Stimulated activated naive CD8-positive, alpha-beta T cell treated with anti-CD3 and anti-CD28 coated beads, Interleukin-15, Interleukin-2, amounts not matched to agents 100 ng/mL and 50 ng/mL, for 24 hours (primary cell): ENCODE measurements at regions not wholly inside any gene's neighbourhood (a gene's known extent, or its start where the extent isn't known, plus 50 kb on each side); places are given as distances from the start of the nearest gene placed in this dataset.

ENCODE experiments used
- H3K27ac Mint-ChIP-seq: one replicate; pipeline ENCODE4 v1.8.0; 2021; ENCODE audit warnings: mild to moderate bottlenecking, mixed read lengths
- H3K27me3 Mint-ChIP-seq: one replicate; pipeline ENCODE4 v1.8.0; 2021; ENCODE audit warnings: mixed read lengths
- H3K36me3 Mint-ChIP-seq: one replicate; pipeline ENCODE4 v1.8.0; 2021; ENCODE audit warnings: low read depth, mixed read lengths
- H3K4me1 Mint-ChIP-seq: one replicate; pipeline ENCODE4 v1.8.0; 2021; ENCODE audit warnings: low read depth, mixed read lengths
- H3K4me3 Mint-ChIP-seq: one replicate; pipeline ENCODE4 v1.8.0; 2021; ENCODE audit warnings: mild to moderate bottlenecking, mixed read lengths
- H3K9me3 Mint-ChIP-seq: one replicate; pipeline ENCODE4 v1.8.0; 2021; ENCODE audit warnings: mixed read lengths

DNA sequence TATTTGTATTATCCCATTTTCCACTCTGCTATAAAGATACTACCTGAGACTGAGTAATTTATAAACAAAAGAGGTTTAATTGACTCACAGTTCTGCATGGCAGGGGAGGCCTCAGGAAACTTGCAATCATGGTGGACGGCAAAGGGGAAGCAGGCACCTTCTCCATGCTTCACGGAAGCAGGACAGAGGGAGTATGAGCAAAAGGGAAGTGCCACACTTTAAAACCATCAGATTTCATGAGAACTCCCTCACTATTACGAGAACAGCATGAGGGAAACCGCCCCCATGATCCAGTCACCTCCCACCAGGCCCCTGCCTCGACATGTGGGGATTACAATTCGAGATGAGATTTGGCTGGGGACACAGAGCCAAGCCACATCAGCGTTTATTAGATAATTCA is 172.8 kb downstream of the NR2F2 start:
- Mint-ChIP-seq H3K36me3 (no peaks in the 10 kb centered on the region), H3K4me1 (no peaks in the 10 kb centered on the region), H3K27ac (no peak overlapping the region), H3K27me3 (peaks cover 3% of the 10 kb centered on the region), H3K4me3 (no peak overlapping the region), H3K9me3 (peaks cover 6% of the 10 kb centered on the region)

DNA sequence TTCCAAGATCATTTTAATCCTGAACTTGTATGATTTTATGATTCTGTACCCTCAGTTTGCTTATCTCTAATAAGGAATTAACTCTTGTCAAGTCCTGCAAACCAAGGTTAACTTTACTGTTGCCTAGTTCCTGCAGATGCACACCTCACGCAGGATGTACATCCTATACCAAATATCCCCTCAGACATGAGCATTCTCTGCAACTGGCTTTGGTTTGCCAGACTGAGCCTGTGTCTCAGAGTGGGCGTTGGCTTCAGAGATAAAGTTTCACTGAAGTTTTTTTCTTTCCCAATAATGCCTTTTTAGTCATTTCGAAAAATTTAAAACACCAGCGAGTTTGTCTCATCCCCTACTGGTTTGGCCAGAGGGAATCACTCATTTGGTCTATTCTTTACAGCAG is 173.9 kb downstream of the NR2F2 start:
- H3K4me3 Mint-ChIP-seq = no peak overlapping the region
- H3K27me3 Mint-ChIP-seq = peaks cover 3% of the 10 kb centered on the region
- no peak overlapping the region for H3K27ac Mint-ChIP-seq
- H3K9me3 Mint-ChIP-seq = peaks cover 6% of the 10 kb centered on the region
- no peaks in the 10 kb centered on the region for H3K36me3 Mint-ChIP-seq
- no peaks in the 10 kb centered on the region for H3K4me1 Mint-ChIP-seq

DNA sequence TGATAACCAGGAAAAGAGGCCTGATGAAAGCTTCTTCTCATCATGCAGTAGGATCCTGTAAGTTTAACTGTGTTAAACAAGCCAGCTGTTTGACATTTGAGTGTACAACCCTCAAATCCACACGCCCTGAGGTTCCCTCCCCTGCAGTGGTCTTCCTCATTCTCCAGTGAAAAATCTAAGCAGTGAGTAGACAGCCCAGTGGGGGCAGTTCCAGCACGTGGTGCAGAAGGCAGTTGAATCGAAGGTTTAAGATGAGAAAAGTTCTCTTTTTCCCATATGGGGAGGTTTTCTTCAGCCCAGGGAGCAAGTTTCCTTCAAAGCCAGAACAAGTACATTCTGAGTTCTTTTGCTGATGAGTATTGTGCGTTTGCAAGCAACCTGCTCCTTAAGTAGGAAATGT is 174.5 kb downstream of the NR2F2 start:
- H3K9me3 Mint-ChIP-seq = peaks cover 6% of the 10 kb centered on the region
- H3K27ac Mint-ChIP-seq = no peak overlapping the region
- H3K4me3 Mint-ChIP-seq = no peak overlapping the region
- peaks cover 3% of the 10 kb centered on the region for H3K27me3 Mint-ChIP-seq
- H3K4me1 Mint-ChIP-seq = no peaks in the 10 kb centered on the region
- no peaks in the 10 kb centered on the region for H3K36me3 Mint-ChIP-seq

DNA sequence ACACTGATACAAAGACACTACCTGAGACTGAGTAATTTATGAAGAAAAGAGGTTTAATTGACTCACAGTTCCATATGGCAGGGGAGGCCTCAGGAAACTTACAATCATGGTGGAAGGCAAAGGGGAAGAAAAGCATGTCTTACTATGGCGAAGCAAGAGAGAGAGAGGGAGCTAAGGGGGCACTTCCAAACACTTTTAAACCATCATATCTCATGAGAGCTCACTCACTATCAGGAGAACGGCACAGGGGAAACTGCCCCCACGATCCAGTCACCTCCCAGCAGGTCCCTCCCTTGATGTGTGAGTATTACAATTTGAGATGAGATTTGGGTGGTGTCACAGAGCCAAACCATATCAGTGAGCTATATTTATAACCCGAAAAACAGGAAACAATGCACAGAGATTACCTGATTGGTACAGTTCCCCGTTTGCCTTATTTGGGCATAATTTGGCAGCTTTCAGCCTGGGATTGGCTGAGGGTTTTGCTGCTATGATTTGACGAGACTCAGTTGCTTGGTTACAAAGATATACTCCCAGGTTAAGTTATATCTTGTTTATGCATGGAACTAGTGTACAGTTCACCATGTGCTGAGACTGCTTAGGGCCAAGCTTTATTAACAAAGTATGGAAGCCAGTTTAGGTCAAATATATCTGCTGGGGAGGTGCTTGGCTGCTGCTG is 184.2 kb downstream of the NR2F2 start:
- H3K9me3 Mint-ChIP-seq = peaks cover 16% of the 10 kb centered on the region
- no peaks in the 10 kb centered on the region for H3K36me3 Mint-ChIP-seq
- H3K27me3 Mint-ChIP-seq = peaks cover 18% of the 10 kb centered on the region
- no peak overlapping the region for H3K4me3 Mint-ChIP-seq
- no peaks in the 10 kb centered on the region for H3K4me1 Mint-ChIP-seq
- no peak overlapping the region for H3K27ac Mint-ChIP-seq

DNA sequence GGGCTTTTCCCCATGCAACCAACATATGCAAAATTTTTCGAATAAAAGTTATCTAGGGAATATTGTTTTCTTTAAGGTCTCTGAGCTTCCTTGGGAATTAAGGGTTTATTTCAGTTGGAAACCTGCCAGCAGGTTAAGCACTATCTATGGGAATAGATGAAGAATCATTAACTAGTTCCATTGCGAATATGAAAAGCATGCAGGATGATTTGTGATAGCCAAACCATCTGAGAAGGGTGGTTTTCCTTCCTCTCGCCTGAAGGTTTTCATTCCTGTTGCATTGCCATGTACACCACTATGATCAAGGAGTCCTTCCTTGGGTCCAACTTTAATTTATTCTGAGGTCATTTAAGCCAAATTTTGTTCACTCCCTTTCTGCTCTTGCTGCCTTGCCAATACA is 184.9 kb downstream of the NR2F2 start:
- Mint-ChIP-seq H3K27ac (no peak overlapping the region), H3K9me3 (peaks cover 19% of the 10 kb centered on the region), H3K4me1 (no peaks in the 10 kb centered on the region), H3K36me3 (no peaks in the 10 kb centered on the region), H3K4me3 (no peak overlapping the region), H3K27me3 (peaks cover 14% of the 10 kb centered on the region)

DNA sequence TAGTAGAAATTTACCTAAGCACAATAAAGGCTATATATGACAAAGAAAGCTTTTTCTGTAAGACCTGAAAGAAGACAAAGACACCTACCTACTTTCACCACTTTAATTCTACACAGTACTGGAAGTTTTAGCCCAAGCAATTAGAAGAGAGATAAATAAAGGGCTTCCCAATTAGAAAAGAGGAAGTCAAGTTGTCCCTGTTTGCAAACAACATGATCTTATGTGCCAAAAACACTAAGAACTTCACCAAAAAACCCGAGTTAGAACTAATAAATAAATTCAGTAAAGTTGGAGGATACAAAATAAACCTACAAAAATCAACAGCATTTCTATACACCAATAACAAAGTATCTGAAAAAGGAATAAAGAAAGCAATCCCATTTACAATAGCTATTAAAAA is 190.9 kb downstream of the NR2F2 start:
- no peaks in the 10 kb centered on the region for H3K4me1 Mint-ChIP-seq

DNA sequence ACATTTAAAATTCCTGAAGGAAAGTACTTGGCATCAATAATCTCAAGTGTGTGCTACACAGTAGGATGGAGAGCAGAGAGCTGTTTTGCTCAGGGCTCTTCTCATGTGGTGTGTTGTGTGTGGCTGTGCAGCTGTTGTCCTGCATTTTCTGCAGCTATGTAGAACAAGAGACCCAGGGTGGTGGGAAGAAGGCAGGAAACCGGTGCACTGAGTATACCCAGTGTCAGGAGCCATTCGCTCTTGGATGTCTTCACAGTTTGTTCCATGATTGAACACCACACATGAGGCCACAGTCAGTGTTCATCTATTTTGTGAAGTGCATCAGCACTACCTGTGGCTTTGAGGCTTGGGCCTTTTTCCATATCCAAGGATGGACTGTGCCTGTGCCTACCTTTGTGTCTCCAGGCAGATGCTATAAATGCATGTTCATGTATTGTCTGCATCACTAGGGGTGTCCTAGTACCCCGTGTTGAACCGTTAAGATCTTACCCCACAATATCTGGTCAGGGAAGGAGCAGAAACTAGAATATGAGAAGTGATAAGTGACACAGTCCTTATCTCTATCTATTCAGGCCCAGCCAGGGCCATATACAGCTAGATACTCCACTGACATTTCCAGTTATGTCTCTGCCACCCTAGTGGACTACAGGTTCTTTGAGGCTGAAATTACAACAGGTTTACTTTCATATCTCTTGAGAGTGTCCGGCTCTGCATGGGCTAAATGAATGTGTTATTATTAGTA is 194.3 kb downstream of the NR2F2 start:
- Mint-ChIP-seq H3K36me3 (no peaks in the 10 kb centered on the region), H3K4me3 (no peak overlapping the region), H3K27me3 (no peaks in the 10 kb centered on the region), H3K4me1 (no peaks in the 10 kb centered on the region), H3K9me3 (peaks cover 14% of the 10 kb centered on the region), H3K27ac (no peak overlapping the region)

More for the DNA sequence above, 190.9 kb downstream of the NR2F2 start:
- Mint-ChIP-seq H3K27me3 (peaks cover 6% of the 10 kb centered on the region), H3K9me3 (peaks cover 30% of the 10 kb centered on the region), H3K36me3 (no peaks in the 10 kb centered on the region), H3K27ac (no peak overlapping the region), H3K4me3 (no peak overlapping the region)

DNA sequence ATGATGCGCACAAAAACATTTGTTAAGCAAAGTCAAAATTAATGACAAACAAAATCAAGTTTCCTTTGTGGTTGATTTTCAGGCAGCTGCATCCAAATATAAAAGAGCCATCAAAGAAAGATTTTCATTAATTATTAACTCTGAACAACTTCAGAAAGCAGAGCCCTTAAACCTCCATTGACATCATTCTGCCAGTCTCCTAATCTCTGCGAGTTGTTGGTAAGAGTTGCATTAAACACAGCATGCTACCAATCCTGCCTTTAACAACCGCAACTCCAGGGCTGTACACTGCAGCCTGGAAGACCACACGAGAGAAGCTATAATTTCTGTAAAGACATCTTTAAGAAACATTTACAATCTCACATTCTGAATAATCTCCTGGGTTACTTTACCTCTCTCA is 204.6 kb downstream of the NR2F2 start:
- H3K9me3 Mint-ChIP-seq = no peaks in the 10 kb centered on the region
- H3K27ac Mint-ChIP-seq = no peak overlapping the region
- no peaks in the 10 kb centered on the region for H3K27me3 Mint-ChIP-seq
- H3K4me1 Mint-ChIP-seq = no peaks in the 10 kb centered on the region
- no peaks in the 10 kb centered on the region for H3K36me3 Mint-ChIP-seq
- H3K4me3 Mint-ChIP-seq = no peak overlapping the region

DNA sequence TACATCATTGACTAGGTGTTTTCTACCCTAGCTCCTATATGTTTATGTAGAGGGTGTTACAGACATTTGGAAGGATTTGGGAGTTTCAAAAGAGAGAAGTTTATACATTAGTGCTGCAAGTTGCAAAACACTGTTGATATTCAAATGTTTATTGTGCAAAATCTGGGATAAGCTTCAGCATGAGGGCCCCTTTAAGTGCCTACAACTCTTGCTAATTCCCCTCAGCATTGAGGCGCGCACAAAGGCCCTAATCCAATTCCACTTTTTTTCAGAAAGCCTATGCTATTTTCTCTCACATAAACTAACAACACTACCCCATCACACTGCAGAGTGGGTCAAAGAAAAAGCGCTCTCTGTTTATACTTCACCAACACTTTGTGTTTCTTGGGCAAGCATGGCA is 208.0 kb downstream of the NR2F2 start:
- Mint-ChIP-seq H3K27ac (no peak overlapping the region), H3K36me3 (no peaks in the 10 kb centered on the region)

DNA sequence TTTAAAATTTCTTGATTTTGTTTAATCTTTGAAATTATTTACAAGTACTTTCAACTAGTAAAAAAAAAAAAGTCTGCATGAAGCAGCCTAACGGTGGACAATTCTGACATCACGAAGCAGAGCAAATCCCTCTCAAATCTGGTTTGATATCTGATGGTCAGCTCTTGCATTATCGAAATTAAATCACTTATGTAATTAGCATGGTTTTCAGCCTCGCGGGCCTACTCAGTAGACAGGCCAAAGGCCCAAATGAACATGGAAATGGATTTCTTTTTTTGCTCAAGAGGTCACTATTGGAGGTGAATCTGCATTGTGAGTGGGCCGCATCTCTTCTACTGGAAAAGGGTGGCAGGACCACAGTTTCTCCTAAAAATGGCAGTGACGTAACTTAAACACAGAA is 209.8 kb downstream of the NR2F2 start:
- Mint-ChIP-seq H3K36me3 (no peaks in the 10 kb centered on the region), H3K4me3 (no peak overlapping the region), H3K9me3 (no peaks in the 10 kb centered on the region), H3K27ac (no peak overlapping the region), H3K4me1 (no peaks in the 10 kb centered on the region), H3K27me3 (no peaks in the 10 kb centered on the region)

More for the DNA sequence above, 208.0 kb downstream of the NR2F2 start:
- Mint-ChIP-seq H3K4me3 (no peak overlapping the region), H3K9me3 (no peaks in the 10 kb centered on the region), H3K4me1 (no peaks in the 10 kb centered on the region), H3K27me3 (no peaks in the 10 kb centered on the region)

DNA sequence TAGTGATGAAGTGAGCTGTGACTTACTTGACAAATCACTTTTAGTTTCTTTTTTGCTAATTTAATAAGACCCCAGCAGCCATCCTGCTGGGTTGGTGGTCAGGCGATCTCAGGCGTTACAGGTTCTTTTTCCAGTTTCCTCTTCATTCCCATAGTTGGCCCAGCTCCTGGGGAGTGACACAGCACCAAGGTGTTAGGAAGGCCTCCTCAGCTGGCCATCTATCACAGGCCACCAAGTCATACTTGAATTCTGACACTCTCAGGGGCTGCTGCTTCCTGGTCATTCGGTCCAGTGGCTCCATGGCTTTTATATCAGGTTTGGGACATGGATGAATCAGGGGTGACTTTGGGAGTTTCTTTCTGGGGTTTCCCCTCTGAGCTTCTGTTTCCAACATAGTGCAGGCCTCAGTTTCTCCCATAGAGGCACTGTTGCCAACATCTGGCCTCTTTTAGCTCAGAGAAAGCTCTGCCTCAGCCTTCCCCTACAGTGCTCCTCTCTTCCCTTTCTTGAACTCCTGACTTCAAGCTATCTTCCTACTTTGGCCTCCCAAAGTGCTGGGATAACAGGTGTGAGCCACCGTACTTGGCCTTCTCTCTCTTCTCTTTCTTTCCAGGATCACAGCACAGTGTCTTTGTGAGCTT is 211.8 kb downstream of the NR2F2 start:
- no peak overlapping the region for H3K4me3 Mint-ChIP-seq
- no peaks in the 10 kb centered on the region for H3K4me1 Mint-ChIP-seq
- no peak overlapping the region for H3K27ac Mint-ChIP-seq
- H3K27me3 Mint-ChIP-seq = no peaks in the 10 kb centered on the region
- H3K36me3 Mint-ChIP-seq = no peaks in the 10 kb centered on the region
- H3K9me3 Mint-ChIP-seq = no peaks in the 10 kb centered on the region

DNA sequence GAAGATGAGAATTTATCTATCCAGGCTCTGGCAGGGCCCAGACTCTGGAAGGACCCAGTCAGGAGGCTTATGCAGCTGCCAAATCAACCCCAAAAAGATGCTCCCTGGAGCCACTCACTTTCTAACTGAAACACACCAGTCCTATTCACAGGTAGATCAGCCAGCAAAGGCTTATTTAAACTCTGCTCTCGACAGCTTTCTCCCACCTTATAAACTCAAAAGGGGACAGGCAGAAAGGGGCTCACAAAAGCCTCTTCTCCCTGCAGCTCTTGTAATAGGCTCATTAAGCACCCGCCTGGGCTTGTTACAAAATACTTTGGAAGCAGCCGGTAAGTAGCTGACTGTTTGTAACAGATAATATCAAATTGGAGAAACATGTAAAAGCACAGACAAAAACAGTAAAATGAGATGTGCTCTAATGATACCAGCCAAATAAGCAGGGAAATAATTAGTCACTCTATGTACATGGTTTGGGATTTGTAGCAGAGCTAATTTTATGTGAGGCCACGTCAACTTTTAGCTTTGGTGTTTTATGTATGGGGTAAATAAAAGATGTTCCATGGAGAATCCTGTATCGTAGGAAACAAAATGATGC is 213.8 kb downstream of the NR2F2 start:
- Mint-ChIP-seq H3K9me3 (no peaks in the 10 kb centered on the region), H3K4me3 (no peak overlapping the region), H3K27ac (no peak overlapping the region)

DNA sequence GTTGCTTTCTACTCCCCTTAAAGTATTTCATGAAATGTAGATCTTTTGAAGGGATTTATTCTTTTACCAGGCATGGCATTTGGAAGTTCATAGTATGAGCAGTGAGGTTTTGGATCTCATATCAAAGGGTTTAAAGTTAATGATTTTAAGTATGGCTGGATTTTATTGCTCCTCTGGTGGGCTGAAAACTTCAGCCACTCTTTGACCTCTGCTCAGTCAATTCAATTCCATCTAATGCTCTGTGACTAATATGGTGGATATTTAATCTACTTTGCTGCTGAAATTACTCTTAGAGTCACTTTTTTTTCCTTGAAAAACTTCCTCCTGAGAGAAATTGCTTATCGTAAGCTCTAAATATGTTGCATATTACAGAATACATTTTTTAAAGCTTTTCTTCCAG is 218.6 kb downstream of the NR2F2 start:
- no peaks in the 10 kb centered on the region for H3K9me3 Mint-ChIP-seq
- no peak overlapping the region for H3K4me3 Mint-ChIP-seq
- no peaks in the 10 kb centered on the region for H3K4me1 Mint-ChIP-seq
- H3K36me3 Mint-ChIP-seq = no peaks in the 10 kb centered on the region
- H3K27me3 Mint-ChIP-seq = no peaks in the 10 kb centered on the region
- no peak overlapping the region for H3K27ac Mint-ChIP-seq

More for the DNA sequence above, 213.8 kb downstream of the NR2F2 start:
- Mint-ChIP-seq H3K27me3 (no peaks in the 10 kb centered on the region), H3K36me3 (no peaks in the 10 kb centered on the region), H3K4me1 (no peaks in the 10 kb centered on the region)

DNA sequence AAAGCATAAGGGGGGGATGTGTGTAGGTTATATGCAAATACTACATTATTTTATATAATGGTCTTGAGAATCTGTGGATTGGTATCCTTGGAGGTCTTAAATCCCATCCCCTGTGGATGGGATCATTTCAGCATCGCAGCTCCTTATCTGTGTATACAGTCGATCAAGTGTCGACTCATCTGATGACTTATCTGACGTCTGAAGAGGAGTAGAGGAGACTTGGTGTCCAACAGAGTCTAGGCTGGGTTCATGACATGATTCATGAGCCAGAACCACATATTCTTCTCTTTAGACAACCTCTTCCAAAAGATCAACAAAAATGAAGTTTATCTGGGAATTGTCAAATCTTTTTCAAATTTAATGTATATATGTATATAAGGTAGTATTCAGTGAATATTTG is 220.7 kb downstream of the NR2F2 start:
- no peak overlapping the region for H3K27ac Mint-ChIP-seq
- H3K27me3 Mint-ChIP-seq = no peaks in the 10 kb centered on the region
- no peaks in the 10 kb centered on the region for H3K4me1 Mint-ChIP-seq
- H3K36me3 Mint-ChIP-seq = no peaks in the 10 kb centered on the region
- H3K4me3 Mint-ChIP-seq = no peak overlapping the region
- H3K9me3 Mint-ChIP-seq = no peaks in the 10 kb centered on the region

DNA sequence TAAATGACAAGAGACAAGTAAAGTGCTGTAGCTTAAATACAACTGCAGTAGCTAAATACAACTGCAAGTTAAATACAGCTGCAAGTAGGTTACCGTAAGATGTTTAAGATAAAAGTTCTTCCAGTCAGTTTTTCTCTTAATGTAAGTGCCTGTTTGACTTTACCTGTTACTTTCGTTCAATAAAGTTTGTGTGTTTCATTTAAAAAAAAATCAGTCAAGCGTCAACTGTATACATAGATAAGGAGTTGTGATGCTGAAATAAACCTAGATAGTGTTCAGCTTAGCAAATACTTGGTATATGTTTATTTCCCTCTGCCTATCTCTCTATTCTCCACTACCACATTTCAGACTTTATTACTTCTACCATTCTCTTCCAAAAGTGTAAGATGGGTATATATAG is 221.2 kb downstream of the NR2F2 start:
- Mint-ChIP-seq H3K4me3 (no peak overlapping the region), H3K4me1 (no peaks in the 10 kb centered on the region), H3K9me3 (no peaks in the 10 kb centered on the region), H3K27me3 (no peaks in the 10 kb centered on the region), H3K27ac (no peak overlapping the region), H3K36me3 (no peaks in the 10 kb centered on the region)
